ENCODE measurements at regions not wholly inside any gene's neighbourhood (a gene's known extent, or its start where the extent isn't known, plus 50 kb on each side); places are given as distances from the start of the nearest gene placed in this dataset.

- TF ChIP-seq POLR2A (IDR thresholded peaks at IDR 0.05): no peak
- TF ChIP-seq CTCF (IDR thresholded peaks at IDR 0.05): no peak
Observed at GRCh38 chr2:23294238-23294637, 90.7 kb upstream of the KLHL29 start.
